GM12874 (cell line): ENCODE measurements at regions not wholly inside any gene's neighbourhood (a gene's known extent, or its start where the extent isn't known, plus 50 kb on each side); places are given as distances from the start of the nearest gene placed in this dataset.

ENCODE experiments used
- CTCF ChIP-seq: IDR thresholded peaks from 2 replicates; pipeline ENCODE4 v1.5.1; 2011; ENCODE audit warnings: low read depth, mild to moderate bottlenecking, control low read depth, low read length, moderate library complexity; ENCODE audit not compliant: insufficient read depth

- TF ChIP-seq CTCF: no peak
These were observed 54.7 kb upstream of the ETAA1 start for GRCh38 chr2:67342394-67342793.

DNA sequence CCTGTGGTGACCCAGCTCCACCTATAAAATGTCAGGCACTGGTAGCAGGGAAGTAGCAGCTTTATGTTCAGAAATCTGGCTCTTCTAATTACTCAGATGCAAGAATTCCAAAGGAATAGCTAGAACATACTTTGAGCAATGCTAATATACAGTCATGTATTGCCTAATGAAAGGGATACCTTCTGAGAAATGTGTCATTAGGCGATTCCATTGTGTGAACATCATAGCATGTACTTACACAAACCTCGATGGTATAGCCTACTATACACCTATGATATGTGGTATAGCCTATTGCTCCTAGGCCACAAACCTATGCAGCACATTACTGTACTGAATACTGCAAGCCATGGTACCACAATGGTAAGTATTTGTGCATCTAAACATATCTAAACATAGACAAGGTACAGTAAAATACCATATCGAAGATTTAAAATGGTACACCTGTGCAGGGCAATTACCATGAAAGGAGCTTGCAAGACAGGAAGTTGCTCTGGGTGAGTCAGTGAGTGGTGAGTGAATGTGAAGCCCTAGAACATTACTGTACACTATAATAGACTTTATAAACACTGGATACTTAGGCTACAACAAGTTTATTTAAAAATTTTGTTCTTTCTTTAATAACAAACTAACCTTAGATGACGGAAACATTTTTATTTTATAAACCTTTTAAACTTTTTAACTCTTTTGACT is 50.3 kb upstream of the ETAA1 start:
- no peak for TF ChIP-seq CTCF
